Mesenchymal stem cell (in vitro differentiated cells and primary cell): ENCODE measurements at regions not wholly inside any gene's neighbourhood (a gene's known extent, or its start where the extent isn't known, plus 50 kb on each side); places are given as distances from the start of the nearest gene placed in this dataset.
"Not testable (repeated sequence)": the region's sequence is repeated elsewhere in the genome, so short reads cannot be mapped to it uniquely, and the experiment has no call there.

Source experiments
- DNase-seq: peaks from one replicate; pipeline ENCODE4 v3.0.0-alpha.2; 2013
- H2AFZ ChIP-seq: one replicate; pipeline ENCODE4 v1.6.1; 2013; ENCODE audit warnings: low read depth, mild to moderate bottlenecking, control low read depth, inconsistent platforms, low read length, moderate library complexity
- H2AK5ac ChIP-seq: 2 replicates; pipeline ENCODE4 v1.6.1; 2013; ENCODE audit warnings: low read length, moderate library complexity, mild to moderate bottlenecking, inconsistent platforms; ENCODE audit not compliant: severe bottlenecking
- H2BK120ac ChIP-seq: one replicate; pipeline ENCODE4 v1.6.1; 2013; ENCODE audit warnings: low read depth, mild to moderate bottlenecking, inconsistent platforms, low read length, moderate library complexity
- H2BK12ac ChIP-seq, 2 experiments: one replicate each; pipeline ENCODE4 v1.6.1; 2013; ENCODE audit warnings: inconsistent platforms in 2 of 2, low read length in 2 of 2, mild to moderate bottlenecking in 2 of 2, moderate library complexity in 2 of 2, control low read depth in 1 of 2
- H2BK15ac ChIP-seq: one replicate; pipeline ENCODE4 v1.6.1; 2013; ENCODE audit warnings: mild to moderate bottlenecking, low read depth, inconsistent platforms; ENCODE audit not compliant: poor library complexity, severe bottlenecking
- H2BK5ac ChIP-seq: 2 replicates; pipeline ENCODE4 v1.6.1; 2013; ENCODE audit warnings: low read depth, mild to moderate bottlenecking, low read length, control low read depth, inconsistent platforms; ENCODE audit not compliant: poor library complexity, severe bottlenecking
- H3K14ac ChIP-seq, 2 experiments: one replicate each; pipeline ENCODE4 v1.6.1; 2013; ENCODE audit warnings: inconsistent platforms in 2 of 2, low read length in 2 of 2, control low read depth in 1 of 2, mild to moderate bottlenecking in 1 of 2, moderate library complexity in 1 of 2
- H3K18ac ChIP-seq, 2 experiments: one replicate each; pipeline ENCODE4 v1.6.1; 2013; ENCODE audit warnings: inconsistent platforms in 2 of 2, low read length in 2 of 2, control low read depth in 1 of 2, low read depth in 1 of 2, mild to moderate bottlenecking in 1 of 2
- H3K23ac ChIP-seq, 2 experiments: one replicate each; pipeline ENCODE4 v1.6.1; 2013; ENCODE audit warnings: inconsistent platforms in 2 of 2, low read length in 2 of 2, mild to moderate bottlenecking in 2 of 2, moderate library complexity in 2 of 2, control low read depth in 1 of 2
- H3K27ac ChIP-seq: 2 replicates; pipeline ENCODE4 v1.5.1; 2013; ENCODE audit warnings: mild to moderate bottlenecking, moderate library complexity, low read length, control low read depth, inconsistent platforms; ENCODE audit not compliant: poor library complexity, severe bottlenecking
- H3K27me3 ChIP-seq, 2 experiments: 2 replicates each; pipeline versions ENCODE4 v1.6.1 to v1.7.0; 2013; ENCODE audit warnings: low read length in 2 of 2, mild to moderate bottlenecking in 2 of 2, moderate library complexity in 2 of 2, control low read depth in 1 of 2, inconsistent platforms in 1 of 2; ENCODE audit not compliant: control insufficient read depth in 1 of 2, insufficient read depth in 1 of 2
- H3K36me3 ChIP-seq, 2 experiments: 2 replicates each; pipeline versions ENCODE4 v1.6.1 to v1.7.0; 2013; ENCODE audit warnings: low read length in 2 of 2, control low read depth in 1 of 2, inconsistent platforms in 1 of 2, low read depth in 1 of 2, mild to moderate bottlenecking in 1 of 2; ENCODE audit not compliant: insufficient read depth in 2 of 2, control insufficient read depth in 1 of 2
- H3K4ac ChIP-seq, 2 experiments: one replicate each; pipeline ENCODE4 v1.6.1; 2013; ENCODE audit warnings: inconsistent platforms in 2 of 2, low read length in 2 of 2, mild to moderate bottlenecking in 2 of 2, moderate library complexity in 2 of 2, control low read depth in 1 of 2, low read depth in 1 of 2
- H3K4me1 ChIP-seq: 2 replicates; pipeline ENCODE4 v1.6.1; 2013; ENCODE audit warnings: low read depth, low read length, control low read depth; ENCODE audit not compliant: control insufficient read depth, insufficient read depth
- H3K4me2 ChIP-seq: 2 replicates; pipeline ENCODE4 v1.6.1; 2013; ENCODE audit warnings: low read length, mild to moderate bottlenecking, inconsistent platforms; ENCODE audit not compliant: poor library complexity, severe bottlenecking
- H3K4me3 ChIP-seq, 2 experiments: 2 replicates each; pipeline versions ENCODE4 v1.5.1 to v1.7.0; 2013; ENCODE audit warnings: low read length in 2 of 2, mild to moderate bottlenecking in 2 of 2, control low read depth in 1 of 2, low read depth in 1 of 2; ENCODE audit not compliant: insufficient read depth in 1 of 2
- H3K79me1 ChIP-seq: replicated peaks from 2 replicates; pipeline ENCODE4 v1.6.1; 2013; ENCODE audit warnings: mild to moderate bottlenecking, control low read depth, low read length, inconsistent platforms; ENCODE audit not compliant: poor library complexity, severe bottlenecking
- H3K9ac ChIP-seq: 2 replicates; pipeline ENCODE4 v1.7.0; 2013; ENCODE audit warnings: mild to moderate bottlenecking, low read length, moderate library complexity
- H3K9me3 ChIP-seq: 2 replicates; pipeline ENCODE4 v1.7.0; 2013; ENCODE audit warnings: mild to moderate bottlenecking, low read length; ENCODE audit not compliant: control insufficient read depth
- H4K8ac ChIP-seq: one replicate; pipeline ENCODE4 v1.6.1; 2013; ENCODE audit warnings: inconsistent platforms, mild to moderate bottlenecking, low read length, moderate library complexity
- H4K91ac ChIP-seq: one replicate; pipeline ENCODE4 v1.6.1; 2013; ENCODE audit warnings: mild to moderate bottlenecking, low read length, inconsistent platforms
- WGBS: methylation state at CpG from one replicate; pipeline ENCODE4 v1.1.7; 2013; ENCODE audit warnings: mixed read lengths; 5-methylcytosine and 5-hydroxymethylcytosine counted together

- WGBS, result 53% methylated on average over 2 of the region's 4 CpGs
- peaks cover 24% of the 10 kb centered on the region for H3K9me3 ChIP-seq
Measured at GRCh38 chr1:189315035-189315901, 1162.4 kb downstream of the BRINP3 start.

GRCh38 chr1:189323091-189323490 is 1154.6 kb downstream of the BRINP3 start:
- H3K23ac ChIP-seq, result no peak overlapping the region
- peaks cover 7% of the 10 kb centered on the region for H3K9me3 ChIP-seq
- no peak overlapping the region for H2BK15ac ChIP-seq
- no peak for DNase-seq
- H2AFZ ChIP-seq, result no peak overlapping the region
- no peak overlapping the region for H3K9ac ChIP-seq
- no peak overlapping the region for H3K14ac ChIP-seq
- H3K4ac ChIP-seq, result no peak overlapping the region
- no peaks in the 10 kb centered on the region for H3K79me1 ChIP-seq
- no CpG with 5 or more reads among the region's 3 CpGs for WGBS
- H4K91ac ChIP-seq, result no peak overlapping the region
- no peak overlapping the region for H3K4me3 ChIP-seq
- no peaks in the 10 kb centered on the region for H3K27me3 ChIP-seq
- H2BK5ac ChIP-seq, result no peak overlapping the region
- H3K18ac ChIP-seq, result no peak overlapping the region
- no peaks in the 10 kb centered on the region for H3K4me1 ChIP-seq
- no peak overlapping the region for H2BK12ac ChIP-seq
- H3K36me3 ChIP-seq, result no peaks in the 10 kb centered on the region
- no peak overlapping the region for H3K27ac ChIP-seq
- no peak overlapping the region for H2AK5ac ChIP-seq
- no peak overlapping the region for H4K8ac ChIP-seq
- no peak overlapping the region for H2BK120ac ChIP-seq
- H3K4me2 ChIP-seq, result no peak overlapping the region

More at GRCh38 chr1:189315035-189315901, 1162.4 kb downstream of the BRINP3 start:
- Histone ChIP-seq H4K91ac (no peak overlapping the region), H3K14ac (no peak overlapping the region), H3K9ac (no peak overlapping the region), H2BK12ac (no peak overlapping the region), H2AFZ (no peak overlapping the region), H3K4me3 (no peak overlapping the region), H4K8ac (no peak overlapping the region), H2AK5ac (no peak overlapping the region), H3K27me3 (no peaks in the 10 kb centered on the region), H3K79me1 (no peaks in the 10 kb centered on the region), H2BK5ac (no peak overlapping the region), H3K4me2 (no peak overlapping the region), H2BK120ac (no peak overlapping the region), H2BK15ac (no peak overlapping the region), H3K4ac (no peak overlapping the region), H3K36me3 (no peaks in the 10 kb centered on the region), H3K18ac (no peak overlapping the region), H3K4me1 (no peaks in the 10 kb centered on the region), H3K23ac (no peak overlapping the region), H3K27ac (no peak overlapping the region)
- DNase-seq, result no peak

DNA sequence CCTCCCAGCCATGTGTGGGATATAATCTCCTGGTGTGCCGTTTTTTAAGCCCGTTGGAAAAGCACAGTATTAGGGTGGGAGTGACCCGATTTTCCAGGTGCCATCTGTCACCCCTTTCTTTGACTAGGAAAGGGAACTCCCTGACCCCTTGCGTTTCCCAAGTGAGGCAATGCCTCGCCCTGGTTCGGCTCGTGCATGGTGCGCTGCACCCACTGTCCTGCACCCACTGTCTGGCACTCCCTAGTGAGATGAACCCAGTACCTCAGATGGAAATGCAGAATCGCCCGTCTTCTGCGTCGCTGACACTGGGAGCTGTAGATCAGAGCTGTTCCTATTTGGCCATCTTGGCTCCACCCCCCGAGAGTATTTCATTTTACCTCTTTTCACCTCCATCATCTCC is 1146.6 kb downstream of the BRINP3 start:
- H4K91ac ChIP-seq, H3K9me3 ChIP-seq, H3K27me3 ChIP-seq, H3K4ac ChIP-seq, H2AK5ac ChIP-seq, H2AFZ ChIP-seq, H2BK12ac ChIP-seq, H4K8ac ChIP-seq, H3K4me2 ChIP-seq, H2BK5ac ChIP-seq, H3K79me1 ChIP-seq, H3K18ac ChIP-seq, H3K9ac ChIP-seq, H3K36me3 ChIP-seq, H2BK120ac ChIP-seq, H3K27ac ChIP-seq, H3K23ac ChIP-seq, H3K14ac ChIP-seq, H3K4me1 ChIP-seq, H3K4me3 ChIP-seq, H2BK15ac ChIP-seq, DNase-seq: not testable (repeated sequence)
- 82% methylated on average over 12 of the region's 13 CpGs for WGBS

GRCh38 chr1:189336115-189337100 is 1141.3 kb downstream of the BRINP3 start:
- Histone ChIP-seq H2AK5ac (no peak overlapping the region), H3K9ac (no peak overlapping the region), H3K9me3 (peaks cover 5% of the 10 kb centered on the region), H3K14ac (no peak overlapping the region), H3K4me1 (peaks cover 3% of the 10 kb centered on the region), H2BK120ac (no peak overlapping the region), H3K27ac (no peak overlapping the region), H4K91ac (no peak overlapping the region), H3K23ac (no peak overlapping the region), H4K8ac (no peak overlapping the region), H3K4me2 (no peak overlapping the region), H3K4me3 (no peak overlapping the region), H2AFZ (no peak overlapping the region), H2BK12ac (no peak overlapping the region), H3K4ac (no peak overlapping the region), H2BK15ac (no peak overlapping the region), H3K36me3 (no peaks in the 10 kb centered on the region), H3K79me1 (no peaks in the 10 kb centered on the region), H2BK5ac (no peak overlapping the region), H3K18ac (no peak overlapping the region), H3K27me3 (no peaks in the 10 kb centered on the region)
- WGBS, result 81% methylated on average over 17 of the region's 17 CpGs
- DNase-seq, result no peak
